ENCODE measurements at regions not wholly inside any gene's neighbourhood (a gene's known extent, or its start where the extent isn't known, plus 50 kb on each side); places are given as distances from the start of the nearest gene placed in this dataset.

DNA sequence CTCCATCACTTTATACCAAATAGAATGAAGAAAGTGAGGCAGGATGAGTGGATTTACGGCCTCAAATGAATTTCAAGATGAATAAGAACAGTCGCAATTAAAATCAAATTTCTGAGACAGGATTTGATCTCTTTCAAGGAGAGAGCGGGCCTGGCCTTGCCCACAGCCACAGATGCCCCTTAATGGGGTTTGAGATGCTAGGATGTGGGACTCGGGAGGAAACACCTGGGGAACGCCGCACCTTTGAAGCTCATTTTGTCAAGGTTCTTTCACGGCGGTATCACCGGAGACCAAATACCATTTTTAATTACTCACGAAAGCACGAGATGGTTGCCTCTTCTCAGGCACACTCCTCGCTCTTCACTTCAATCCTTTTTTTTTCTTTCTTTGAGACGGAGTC, 178.1 kb upstream of the SDK2 start:
- no TSS peak for BruUV-seq (replicated peaks)
- intact Hi-C loops (cut with micrococcal nuclease; ENCODE audit: unreplicated experiment): no loop called here
- Histone ChIP-seq H3K9me3 (ENCODE audit: low read length) (peaks cover 12% of the 10 kb centered on the region), H3K4me1 (ENCODE audit: insufficient read depth, low read length) (peaks cover 15% of the 10 kb centered on the region), H3K27me3 (ENCODE audit: control insufficient read depth in 1 of 2, insufficient read depth in 2 of 2, low read length in 2 of 2) (peaks cover 2 to 35% of the 10 kb centered on the region in 2 experiments; a peak in 4 of 5 replicates), H3K79me2 (ENCODE audit: insufficient read depth, low read length) (no peaks in the 10 kb centered on the region), H3K27ac (ENCODE audit: extremely low read length, insufficient read depth, low read length) (no peak overlapping the region), H4K20me1 (ENCODE audit: insufficient read depth, low read length) (no peaks in the 10 kb centered on the region), H3K36me3 (replicated peaks in 1 of 2; ENCODE audit: control insufficient read depth in 1 of 2, insufficient read depth in 2 of 2, low read length in 2 of 2) (no peaks in the 10 kb centered on the region), H3K4me2 (ENCODE audit: low read depth, low read length) (no peak overlapping the region), H2AFZ (ENCODE audit: low read length) (no peak overlapping the region), H3K9ac (ENCODE audit: insufficient read depth, low read depth, low read length) (no peak overlapping the region), H3K4me3 (replicated peaks in 1 of 3; ENCODE audit: insufficient read depth in 1 of 3, low read depth in 2 of 3, low read length in 3 of 3) (no peak overlapping the region)
- ChIA-PET CTCF (ENCODE audit: low intra/inter-chr PET ratio, low total read pairs) (no interaction called here), POLR2A (no interaction called here)
- FAIRE-seq: no peak
- in situ Hi-C loops (cut with HindIII; ENCODE audit: extremely low pct_ligation_motif_present, low pct_unique_long_range_greater_than_20kb): no loop called here
- no peak for DNase-seq (ENCODE audit: low spot score)
- no peak for TF ChIP-seq ZNF839 (CRISPR knock-in tag; IDR thresholded peaks at IDR 0.05; ENCODE audit: borderline replicate concordance)
- no peak for TF ChIP-seq ZNF563 (CRISPR knock-in tag; IDR thresholded peaks at IDR 0.05)
- TF ChIP-seq ZNF138 (CRISPR knock-in tag; IDR thresholded peaks at IDR 0.05; ENCODE audit: low read depth): no peak
- TF ChIP-seq ZNF569 (CRISPR knock-in tag; IDR thresholded peaks at IDR 0.05; ENCODE audit: borderline replicate concordance): no peak
- TF ChIP-seq MEIS1 (CRISPR knock-in tag; IDR thresholded peaks at IDR 0.05; ENCODE audit: borderline replicate concordance): no peak
- TF ChIP-seq, protein P1, sequence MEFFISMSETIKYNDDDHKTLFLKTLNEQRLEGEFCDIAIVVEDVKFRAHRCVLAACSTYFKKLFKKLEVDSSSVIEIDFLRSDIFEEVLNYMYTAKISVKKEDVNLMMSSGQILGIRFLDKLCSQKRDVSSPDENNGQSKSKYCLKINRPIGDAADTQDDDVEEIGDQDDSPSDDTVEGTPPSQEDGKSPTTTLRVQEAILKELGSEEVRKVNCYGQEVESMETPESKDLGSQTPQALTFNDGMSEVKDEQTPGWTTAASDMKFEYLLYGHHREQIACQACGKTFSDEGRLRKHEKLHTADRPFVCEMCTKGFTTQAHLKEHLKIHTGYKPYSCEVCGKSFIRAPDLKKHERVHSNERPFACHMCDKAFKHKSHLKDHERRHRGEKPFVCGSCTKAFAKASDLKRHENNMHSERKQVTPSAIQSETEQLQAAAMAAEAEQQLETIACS (CRISPR knock-in tag; IDR thresholded peaks at IDR 0.05): no peak
- TF ChIP-seq ZNF768 (CRISPR knock-in tag; IDR thresholded peaks at IDR 0.05): no peak
- TF ChIP-seq SNAI1 (CRISPR knock-in tag; IDR thresholded peaks at IDR 0.05; ENCODE audit: borderline replicate concordance): no peak
- no peak for TF ChIP-seq HOXA5 (CRISPR knock-in tag; IDR thresholded peaks at IDR 0.05)
- no peak for TF ChIP-seq FIP1L1 (IDR thresholded peaks at IDR 0.05; ENCODE audit: borderline replicate concordance, insufficient read depth, low read depth, low read length)
- no peak for TF ChIP-seq CREM (IDR thresholded peaks at IDR 0.05)
- TF ChIP-seq CREM (CRISPR knock-in tag; IDR thresholded peaks at IDR 0.05): no peak
- no peak for TF ChIP-seq SNAPC2 (CRISPR knock-in tag; IDR thresholded peaks at IDR 0.05)
- TF ChIP-seq CC2D1A (CRISPR knock-in tag; IDR thresholded peaks at IDR 0.05): no peak
- TF ChIP-seq RBM22 (optimal IDR thresholded peaks at IDR 0.05; ENCODE audit: low read length): no peak
- TF ChIP-seq RBAK (CRISPR knock-in tag; IDR thresholded peaks at IDR 0.05): no peak
- no peak for ATAC-seq
- WGBS (ENCODE audit: low lambda C conversion rate): 63% methylated on average over 13 of the region's 13 CpGs

Measured in HepG2 (cell line).